Suprapubic skin (tissue), 4 donors: ENCODE measurements at regions not wholly inside any gene's neighbourhood (a gene's known extent, or its start where the extent isn't known, plus 50 kb on each side); places are given as distances from the start of the nearest gene placed in this dataset.

Experiments
- EP300 ChIP-seq: sonication (generic); formaldehyde crosslinking; IDR thresholded peaks from one replicate; pipeline ENCODE4 v1.6.1; 2017; ENCODE audit warnings: antibody characterized with exemption
- POLR2A ChIP-seq, 2 donors: fragments of 450-650 bp; IDR thresholded peaks; one replicate each; pipeline ENCODE4 v1.6.1; 2017; ENCODE audit warnings: antibody characterized with exemption in 2 of 2, mild to moderate bottlenecking in 2 of 2, moderate library complexity in 2 of 2
- POLR2AphosphoS5 ChIP-seq, 3 donors: sonication (generic); formaldehyde crosslinking; IDR thresholded peaks; one replicate each; pipeline ENCODE4 v1.6.1; 2017; ENCODE audit warnings: antibody characterized with exemption in 3 of 3
- TF ChIP-seq, protein P1 (sequence below), 2 donors: fragments of 200-600 bp in 1 of 2; fragments of 450-650 bp in 1 of 2; sonication (generic) in 1 of 2; IDR thresholded peaks; one replicate each; pipeline ENCODE4 v1.5.1; 2016 to 2019; ENCODE audit warnings: antibody characterized with exemption in 2 of 2, mild to moderate bottlenecking in 1 of 2, moderate library complexity in 1 of 2

DNA sequence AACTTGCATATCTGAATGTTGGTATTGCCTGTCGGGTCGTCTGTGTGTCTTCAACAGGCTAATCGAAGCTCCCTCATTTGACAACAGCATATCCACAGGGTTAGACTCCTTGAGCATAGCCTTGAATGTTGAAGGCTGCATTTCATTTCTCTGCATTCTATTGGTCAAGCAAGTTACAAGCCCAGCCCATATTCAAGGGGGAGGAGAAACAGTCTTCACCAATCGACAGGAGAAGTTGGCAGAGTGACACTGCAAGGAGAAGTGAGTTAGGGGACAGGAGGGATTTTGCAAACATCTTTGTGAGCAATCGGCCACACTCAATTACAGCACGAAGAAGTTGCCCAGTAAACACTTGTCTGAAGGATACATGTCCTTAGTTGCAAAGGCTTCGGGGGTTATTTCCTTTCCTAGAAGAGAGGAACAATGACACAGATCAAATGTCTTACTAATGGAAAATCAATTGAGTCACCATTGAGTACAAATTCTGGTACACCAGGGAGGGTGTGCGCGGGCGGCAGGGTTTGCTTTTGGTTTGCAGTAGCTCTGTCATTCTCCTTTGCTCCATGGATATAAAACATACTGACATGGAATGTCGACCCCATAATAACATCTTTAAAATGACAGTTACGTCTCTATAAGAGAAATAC, 60.6 kb upstream of the NT5E start:
- TF ChIP-seq POLR2A (IDR thresholded peaks at IDR 0.05) (no peak), POLR2AphosphoS5 (IDR thresholded peaks at IDR 0.05) (no peak), EP300 (no peak)
- TF ChIP-seq, protein P1, sequence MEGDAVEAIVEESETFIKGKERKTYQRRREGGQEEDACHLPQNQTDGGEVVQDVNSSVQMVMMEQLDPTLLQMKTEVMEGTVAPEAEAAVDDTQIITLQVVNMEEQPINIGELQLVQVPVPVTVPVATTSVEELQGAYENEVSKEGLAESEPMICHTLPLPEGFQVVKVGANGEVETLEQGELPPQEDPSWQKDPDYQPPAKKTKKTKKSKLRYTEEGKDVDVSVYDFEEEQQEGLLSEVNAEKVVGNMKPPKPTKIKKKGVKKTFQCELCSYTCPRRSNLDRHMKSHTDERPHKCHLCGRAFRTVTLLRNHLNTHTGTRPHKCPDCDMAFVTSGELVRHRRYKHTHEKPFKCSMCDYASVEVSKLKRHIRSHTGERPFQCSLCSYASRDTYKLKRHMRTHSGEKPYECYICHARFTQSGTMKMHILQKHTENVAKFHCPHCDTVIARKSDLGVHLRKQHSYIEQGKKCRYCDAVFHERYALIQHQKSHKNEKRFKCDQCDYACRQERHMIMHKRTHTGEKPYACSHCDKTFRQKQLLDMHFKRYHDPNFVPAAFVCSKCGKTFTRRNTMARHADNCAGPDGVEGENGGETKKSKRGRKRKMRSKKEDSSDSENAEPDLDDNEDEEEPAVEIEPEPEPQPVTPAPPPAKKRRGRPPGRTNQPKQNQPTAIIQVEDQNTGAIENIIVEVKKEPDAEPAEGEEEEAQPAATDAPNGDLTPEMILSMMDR (IDR thresholded peaks at IDR 0.05): no peak
